Endothelial cell of umbilical vein (primary cell): ENCODE measurements at regions not wholly inside any gene's neighbourhood (a gene's known extent, or its start where the extent isn't known, plus 50 kb on each side); places are given as distances from the start of the nearest gene placed in this dataset.

Source experiments
- BruUV-seq: library from RNA; stranded (reverse); fragments of 400-500 nt; replicated peaks from 2 replicates; lab custom pipeline; 2021; lab: Mats Ljungman, UMichigan
- CTCF ChIA-PET: fragments of 300-600, 350-600 bp; sonication (Branson Sonifier 250); formaldehyde crosslinking; loops from one replicate; lab custom pipeline; 2021; ENCODE audit warnings: antibody characterized with exemption, inconsistent platforms; lab: Charles Lee
- POLR2A ChIA-PET: fragments of 300-600, 350-600 bp; sonication (Branson Sonifier 250); formaldehyde crosslinking; loops from one replicate; lab custom pipeline; 2021; ENCODE audit warnings: antibody characterized with exemption, inconsistent platforms; lab: Charles Lee
- DNase-seq: peaks from one replicate; pipeline ENCODE4 v3.0.0-alpha.2; 2011; ENCODE audit warnings: low read depth, low spot score
- FAIRE-seq: peaks from 2 replicates; lab custom pipeline; 2011; peaks lifted over from hg19 to GRCh38; lab: Jason Lieb, UNC
- H2AFZ ChIP-seq: 2 replicates; pipeline ENCODE4 v1.6.0; 2012; ENCODE audit warnings: low read depth, low read length, control low read depth, inconsistent platforms
- H3K27ac ChIP-seq: 2 replicates; pipeline ENCODE4 v1.5.1; 2011; ENCODE audit warnings: low read depth, mild to moderate bottlenecking, control low read depth, low read length, moderate library complexity; ENCODE audit not compliant: insufficient read depth
- H3K27me3 ChIP-seq, 2 experiments: 2 replicates each; pipeline versions ENCODE4 v1.6.0 to v1.6.1; 2011; ENCODE audit warnings: low read length in 2 of 2, mixed read lengths in 1 of 2; ENCODE audit not compliant: control insufficient read depth in 2 of 2, insufficient read depth in 2 of 2
- H3K36me3 ChIP-seq, 2 experiments: 2 replicates in 1 of 2; 3 replicates in 1 of 2; pipeline ENCODE4 v1.5.1; 2011; ENCODE audit warnings: low read length in 2 of 2, mild to moderate bottlenecking in 1 of 2, moderate library complexity in 1 of 2; ENCODE audit not compliant: control insufficient read depth in 2 of 2, insufficient read depth in 2 of 2; ENCODE audit errors: extremely low read depth in 1 of 2
- H3K4me1 ChIP-seq: 3 replicates; pipeline ENCODE4 v1.5.1; 2011; ENCODE audit warnings: mild to moderate bottlenecking, low read length; ENCODE audit not compliant: control insufficient read depth, insufficient read depth; ENCODE audit errors: extremely low read depth
- H3K4me2 ChIP-seq: 2 replicates; pipeline ENCODE4 v1.6.1; 2011; ENCODE audit warnings: low read length, control low read depth, mixed read lengths; ENCODE audit not compliant: insufficient read depth
- H3K4me3 ChIP-seq, 3 experiments: fragments of 200-600 bp in 1 of 3; sonication (generic), shearing (Covaris generic) in 1 of 3; replicated peaks in 1 of 3; 2 replicates each; pipeline ENCODE4 v1.5.1; 2011 to 2016; ENCODE audit warnings: control low read depth in 3 of 3, low read length in 3 of 3, mild to moderate bottlenecking in 2 of 3, inconsistent platforms in 1 of 3, low read depth in 1 of 3, moderate library complexity in 1 of 3; ENCODE audit not compliant: insufficient read depth in 1 of 3
- H3K79me2 ChIP-seq: 2 replicates; pipeline ENCODE4 v1.6.0; 2012; ENCODE audit warnings: low read length, inconsistent platforms; ENCODE audit not compliant: control insufficient read depth, insufficient read depth
- H3K9ac ChIP-seq: replicated peaks from 2 replicates; pipeline ENCODE3; 2011; ENCODE audit warnings: low read length, control low read depth; ENCODE audit not compliant: insufficient read depth; ENCODE audit errors: extremely low read depth
- H3K9me1 ChIP-seq: replicated peaks from 3 replicates; pipeline ENCODE4 v1.6.0; 2011; ENCODE audit warnings: mild to moderate bottlenecking, low read length; ENCODE audit not compliant: control insufficient read depth, insufficient read depth; ENCODE audit errors: extremely low read depth
- H3K9me3 ChIP-seq: replicated peaks from 2 replicates; pipeline ENCODE4 v1.5.1; 2012; ENCODE audit warnings: low read length, inconsistent platforms; ENCODE audit not compliant: control insufficient read depth, insufficient read depth
- H4K20me1 ChIP-seq: replicated peaks from 2 replicates; pipeline ENCODE3; 2011; ENCODE audit warnings: mild to moderate bottlenecking, low read length; ENCODE audit not compliant: control insufficient read depth, insufficient read depth; ENCODE audit errors: extremely low read depth
- EZH2 ChIP-seq: IDR thresholded peaks from 2 replicates; pipeline ENCODE4 v1.6.1; 2012; ENCODE audit warnings: borderline replicate concordance, low read depth, mild to moderate bottlenecking, moderate library complexity, low read length, inconsistent platforms; ENCODE audit not compliant: severe bottlenecking
- FOS ChIP-seq: IDR thresholded peaks from 2 replicates; pipeline ENCODE4 v1.6.1; 2011; ENCODE audit warnings: mild to moderate bottlenecking, low read length, moderate library complexity, borderline replicate concordance; ENCODE audit not compliant: insufficient read depth
- GATA2 ChIP-seq: IDR thresholded peaks from 2 replicates; pipeline ENCODE4 v1.7.0; 2011; ENCODE audit warnings: low read depth, mild to moderate bottlenecking, moderate library complexity, mixed read lengths, low read length; ENCODE audit not compliant: insufficient read length, insufficient read depth
- JUN ChIP-seq: IDR thresholded peaks from 2 replicates; pipeline ENCODE4 v1.6.1; 2011; ENCODE audit warnings: borderline replicate concordance, low read depth; ENCODE audit not compliant: insufficient read length, insufficient read depth
- MYC ChIP-seq: IDR thresholded peaks from one replicate; pipeline ENCODE4 v1.6.1; 2011; ENCODE audit warnings: mild to moderate bottlenecking, low read depth, low read length
- POLR2A ChIP-seq: IDR thresholded peaks from 2 replicates; pipeline ENCODE4 v1.6.1; 2012; ENCODE audit warnings: low read depth, mild to moderate bottlenecking, control low read depth, low read length
- POLR2AphosphoS5 ChIP-seq: IDR thresholded peaks from 2 replicates; pipeline ENCODE4 v1.6.1; 2012; ENCODE audit warnings: low read depth, mild to moderate bottlenecking, control low read depth, low read length, moderate library complexity; ENCODE audit not compliant: insufficient read depth
- dilution Hi-C: fragments of 300-500 bp; cut with MboI; formaldehyde crosslinking; loops from one replicate; pipeline ENCODE4 v1.15.0; 2019; ENCODE audit warnings: low sequenced_read_pairs; ENCODE audit not compliant: extremely low pct_ligation_motif_present
- intact Hi-C: fragments of 100-400 bp; cut with micrococcal nuclease; formaldehyde crosslinking; loops from one replicate; pipeline ENCODE4 v1.10.0; 2022
- TF ChIP-seq, protein P1 (sequence below), 2 donors: IDR thresholded peaks; 1 replicate in 1 of 2; 2 replicates in 1 of 2; pipeline ENCODE4 v1.5.1; 2011; ENCODE audit warnings: low read length in 2 of 2, mild to moderate bottlenecking in 2 of 2, moderate library complexity in 2 of 2, control low read depth in 1 of 2, inconsistent platforms in 1 of 2, low read depth in 1 of 2; ENCODE audit not compliant: insufficient read depth in 1 of 2; ENCODE audit errors: extremely low read depth in 1 of 2
- TF ChIP-seq, protein P2 (sequence below): IDR thresholded peaks from 2 replicates; pipeline ENCODE4 v1.6.1; 2011; ENCODE audit not compliant: insufficient read depth, insufficient read length

DNA sequence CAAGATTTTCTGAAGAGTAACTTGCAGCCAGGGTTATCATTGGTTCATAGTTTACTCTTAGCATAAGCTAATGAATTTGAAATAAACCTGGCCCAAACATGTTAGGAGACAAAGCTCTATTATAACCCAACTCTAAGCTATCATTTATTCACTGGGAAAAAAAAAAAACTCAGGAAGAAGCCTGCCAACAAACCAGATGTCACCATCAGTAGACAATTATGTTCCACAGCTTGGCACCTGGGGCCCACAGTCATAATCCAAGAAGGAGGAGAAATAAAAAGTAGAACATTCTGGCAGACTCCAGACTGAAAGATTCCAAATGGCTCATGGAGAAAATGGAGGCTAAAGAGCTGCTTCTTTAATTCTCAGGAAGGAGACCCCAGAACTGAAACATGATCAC is 100.0 kb upstream of the CNR1 start:
- no peaks in the 10 kb centered on the region for H3K27me3 ChIP-seq
- no peak for DNase-seq
- H3K9me3 ChIP-seq = no peaks in the 10 kb centered on the region
- TF ChIP-seq JUN (no peak), POLR2AphosphoS5 (no peak), EZH2 (no peak), POLR2A (no peak), MYC (no peak), FOS (no peak), GATA2 (no peak)
- TF ChIP-seq, protein P1, sequence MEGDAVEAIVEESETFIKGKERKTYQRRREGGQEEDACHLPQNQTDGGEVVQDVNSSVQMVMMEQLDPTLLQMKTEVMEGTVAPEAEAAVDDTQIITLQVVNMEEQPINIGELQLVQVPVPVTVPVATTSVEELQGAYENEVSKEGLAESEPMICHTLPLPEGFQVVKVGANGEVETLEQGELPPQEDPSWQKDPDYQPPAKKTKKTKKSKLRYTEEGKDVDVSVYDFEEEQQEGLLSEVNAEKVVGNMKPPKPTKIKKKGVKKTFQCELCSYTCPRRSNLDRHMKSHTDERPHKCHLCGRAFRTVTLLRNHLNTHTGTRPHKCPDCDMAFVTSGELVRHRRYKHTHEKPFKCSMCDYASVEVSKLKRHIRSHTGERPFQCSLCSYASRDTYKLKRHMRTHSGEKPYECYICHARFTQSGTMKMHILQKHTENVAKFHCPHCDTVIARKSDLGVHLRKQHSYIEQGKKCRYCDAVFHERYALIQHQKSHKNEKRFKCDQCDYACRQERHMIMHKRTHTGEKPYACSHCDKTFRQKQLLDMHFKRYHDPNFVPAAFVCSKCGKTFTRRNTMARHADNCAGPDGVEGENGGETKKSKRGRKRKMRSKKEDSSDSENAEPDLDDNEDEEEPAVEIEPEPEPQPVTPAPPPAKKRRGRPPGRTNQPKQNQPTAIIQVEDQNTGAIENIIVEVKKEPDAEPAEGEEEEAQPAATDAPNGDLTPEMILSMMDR (IDR thresholded peaks at IDR 0.05; ENCODE audit: extremely low read depth in 1 of 2, insufficient read depth in 1 of 2, low read depth in 1 of 2, low read length in 2 of 2) = no peak
- TF ChIP-seq, protein P2, sequence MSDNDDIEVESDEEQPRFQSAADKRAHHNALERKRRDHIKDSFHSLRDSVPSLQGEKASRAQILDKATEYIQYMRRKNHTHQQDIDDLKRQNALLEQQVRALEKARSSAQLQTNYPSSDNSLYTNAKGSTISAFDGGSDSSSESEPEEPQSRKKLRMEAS = no peak
- no peak overlapping the region for H3K27ac ChIP-seq
- H3K9me1 ChIP-seq = no peaks in the 10 kb centered on the region
- no peak overlapping the region for H2AFZ ChIP-seq
- H3K4me3 ChIP-seq = no peak overlapping the region
- H4K20me1 ChIP-seq = no peaks in the 10 kb centered on the region
- no peak overlapping the region for H3K9ac ChIP-seq
- ChIA-PET CTCF (no interaction called here), POLR2A (no interaction called here)
- H3K4me1 ChIP-seq = no peaks in the 10 kb centered on the region
- intact Hi-C loops (no loop called here), dilution Hi-C loops (no loop called here)
- no peak overlapping the region for H3K4me2 ChIP-seq
- no TSS peak for BruUV-seq
- no peaks in the 10 kb centered on the region for H3K79me2 ChIP-seq
- H3K36me3 ChIP-seq = no peaks in the 10 kb centered on the region
- no peak for FAIRE-seq
